H54 (cell line): ENCODE measurements at regions not wholly inside any gene's neighbourhood (a gene's known extent, or its start where the extent isn't known, plus 50 kb on each side); places are given as distances from the start of the nearest gene placed in this dataset.

Experiments used
- DNase-seq: peaks from one replicate; pipeline ENCODE4 v3.0.0; 2011; ENCODE audit warnings: low spot score, mixed read lengths; ENCODE audit not compliant: insufficient read length
- FAIRE-seq: peaks from 3 replicates; lab custom pipeline; 2011; peaks lifted over from hg19 to GRCh38; lab: Jason Lieb, UNC
- POLR2A ChIP-seq: IDR thresholded peaks from 2 replicates; pipeline ENCODE4 v1.6.1; 2011; ENCODE audit warnings: low read depth, mild to moderate bottlenecking, low read length

DNA sequence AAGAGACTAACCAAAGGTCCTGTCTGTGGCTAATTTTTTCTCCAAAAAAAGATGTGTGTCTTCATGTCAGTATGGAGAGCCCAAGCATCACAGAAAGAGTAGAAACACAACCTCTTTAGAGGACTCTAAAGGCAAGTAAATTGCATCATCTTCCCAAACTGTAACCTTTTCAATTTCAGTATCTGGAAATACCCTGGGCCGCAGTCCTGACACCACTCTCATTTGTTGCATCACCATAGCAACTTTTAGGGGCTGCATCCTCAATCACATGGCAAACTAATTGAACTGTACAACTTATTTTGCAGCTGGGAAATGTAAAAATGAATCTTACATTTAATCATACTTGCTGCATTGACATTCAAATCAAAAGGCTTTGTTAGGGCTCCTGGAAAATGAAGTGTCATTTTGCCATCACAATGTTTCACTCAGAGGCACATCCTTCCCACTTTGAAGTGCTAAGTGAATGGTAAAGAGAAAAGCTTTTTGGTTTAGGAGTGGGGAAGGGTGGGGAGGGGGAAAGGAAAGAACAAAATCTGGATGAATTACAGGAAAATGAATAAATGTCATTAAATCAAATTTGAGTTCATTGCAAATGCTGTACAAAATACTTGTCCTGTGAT is 60.6 kb upstream of the GRIA1 start:
- FAIRE-seq (no peak), DNase-seq (no peak)
- TF ChIP-seq POLR2A, result no peak

- FAIRE-seq, result no peak
- no peak for TF ChIP-seq POLR2A
- DNase-seq, result no peak
Observed at GRCh38 chr5:153432583-153432982, 57.9 kb upstream of the GRIA1 start.

DNA sequence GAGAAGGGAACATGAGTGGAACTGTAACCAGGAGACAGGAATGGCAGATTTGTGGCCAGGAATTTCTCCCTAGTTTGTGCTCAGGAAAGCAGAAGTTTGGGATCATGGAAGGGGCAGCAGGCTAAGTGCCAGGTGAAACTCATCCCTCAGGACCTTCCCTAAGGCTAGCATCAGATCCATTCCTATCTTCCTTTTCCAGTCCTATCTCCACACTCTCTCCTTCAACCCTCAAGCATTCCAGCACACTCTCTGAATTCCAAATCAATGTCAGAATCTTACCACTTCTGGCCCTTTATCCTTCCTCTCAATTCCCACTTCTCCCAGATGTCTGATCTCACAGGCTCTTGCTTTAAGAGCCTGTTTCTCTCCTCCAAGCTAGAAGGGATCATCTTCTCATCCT is 53.2 kb upstream of the GRIA1 start:
- TF ChIP-seq POLR2A, result no peak
- FAIRE-seq (no peak), DNase-seq (no peak)

DNA sequence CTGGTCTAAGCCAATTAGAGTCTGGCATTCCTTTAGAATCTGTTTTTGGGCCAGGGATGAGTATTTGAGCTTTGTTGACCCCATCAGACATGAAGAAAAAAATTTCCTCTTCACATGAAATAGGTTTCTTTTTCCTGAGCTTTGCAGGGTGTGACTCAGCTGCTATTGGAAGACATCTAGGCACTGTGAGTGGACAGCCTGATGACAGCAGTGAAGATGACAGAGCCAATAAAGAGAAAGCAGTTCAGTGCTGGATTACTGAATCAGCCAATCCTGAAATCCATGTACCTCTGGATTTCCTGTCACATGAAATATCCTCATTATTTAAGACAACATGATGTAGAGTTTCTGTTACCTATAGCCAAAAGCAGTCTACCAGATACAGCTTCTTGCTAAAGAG is 51.3 kb upstream of the GRIA1 start:
- no peak for FAIRE-seq
- no peak for DNase-seq
- TF ChIP-seq POLR2A, result no peak
